ENCODE measurements at regions not wholly inside any gene's neighbourhood (a gene's known extent, or its start where the extent isn't known, plus 50 kb on each side); places are given as distances from the start of the nearest gene placed in this dataset.
"Not testable (repeated sequence)": the region's sequence is repeated elsewhere in the genome, so short reads cannot be mapped to it uniquely, and the experiment has no call there.

DNA sequence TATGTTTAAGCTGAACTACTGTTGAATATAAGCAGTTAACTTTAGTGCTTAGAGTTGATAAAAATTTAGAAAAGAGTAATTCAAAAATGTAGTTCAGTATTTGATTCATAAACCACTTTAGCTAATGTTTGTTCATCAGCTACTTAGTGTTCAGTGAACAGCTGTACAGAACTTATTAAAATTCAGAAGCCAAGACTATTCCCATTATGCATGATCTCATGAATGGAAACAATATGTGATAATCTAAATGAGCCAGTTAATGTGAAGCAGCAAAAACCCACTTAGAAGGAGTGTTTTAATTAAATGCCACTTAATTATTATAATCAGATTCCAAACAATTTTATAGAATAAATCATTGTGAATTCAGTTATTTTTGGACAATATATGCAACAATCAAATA, 92.9 kb upstream of the NEGR1 start:
- Histone ChIP-seq H3K79me2 (ENCODE audit: insufficient read depth, low read length) (no peaks in the 10 kb centered on the region), H4K20me1 (ENCODE audit: insufficient read depth, low read length) (no peaks in the 10 kb centered on the region), H3K27me3 (ENCODE audit: control insufficient read depth in 2 of 2, insufficient read depth in 2 of 2, low read length in 2 of 2) (no peaks in the 10 kb centered on the region), H3K9ac (ENCODE audit: insufficient read depth, low read length, poor library complexity, severe bottlenecking) (no peak overlapping the region), H2AFZ (ENCODE audit: insufficient read depth, low read depth, low read length, poor library complexity, severe bottlenecking) (no peak overlapping the region), H3K4me1 (ENCODE audit: control insufficient read depth in 1 of 2, insufficient read depth in 2 of 2, low read length in 2 of 2) (no peaks in the 10 kb centered on the region), H3K27ac (ENCODE audit: low read depth in 1 of 2, low read length in 2 of 2) (no peak overlapping the region), H3K9me3 (replicated peaks in 1 of 2; ENCODE audit: control insufficient read depth in 1 of 2, insufficient read depth in 1 of 2, low read length in 2 of 2) (peaks cover 0 to 6% of the 10 kb centered on the region in 2 donors), H3K4me2 (replicated peaks; ENCODE audit: extremely low read depth, low read length, poor library complexity, severe bottlenecking) (no peak overlapping the region), H3K4me3 (replicated peaks in 1 of 3; ENCODE audit: low read depth in 2 of 3, low read length in 3 of 3) (no peak overlapping the region), H3K36me3 (replicated peaks in 1 of 2; ENCODE audit: control insufficient read depth in 1 of 2, insufficient read depth in 2 of 2, low read length in 2 of 2) (no peaks in the 10 kb centered on the region)
- intact Hi-C loops (cut with micrococcal nuclease) = no loop called here
- Mint-ChIP-seq H3K36me3 (peaks cover 0 to 3% of the 10 kb centered on the region in 2 donors), H3K4me3 (no peak overlapping the region), H3K27me3 (ENCODE audit: low read depth in 3 of 3) (peaks cover 0 to 4% (median 0%) of the 10 kb centered on the region in 3 donors), H3K4me1 (no peaks in the 10 kb centered on the region), H3K27ac (no peak overlapping the region), H3K9me3 (peaks cover 0 to 11% (median 7%) of the 10 kb centered on the region in 7 donors)
- no peak for TF ChIP-seq CTCF (IDR thresholded peaks at IDR 0.05)
- DNase-seq = no peak

DNA sequence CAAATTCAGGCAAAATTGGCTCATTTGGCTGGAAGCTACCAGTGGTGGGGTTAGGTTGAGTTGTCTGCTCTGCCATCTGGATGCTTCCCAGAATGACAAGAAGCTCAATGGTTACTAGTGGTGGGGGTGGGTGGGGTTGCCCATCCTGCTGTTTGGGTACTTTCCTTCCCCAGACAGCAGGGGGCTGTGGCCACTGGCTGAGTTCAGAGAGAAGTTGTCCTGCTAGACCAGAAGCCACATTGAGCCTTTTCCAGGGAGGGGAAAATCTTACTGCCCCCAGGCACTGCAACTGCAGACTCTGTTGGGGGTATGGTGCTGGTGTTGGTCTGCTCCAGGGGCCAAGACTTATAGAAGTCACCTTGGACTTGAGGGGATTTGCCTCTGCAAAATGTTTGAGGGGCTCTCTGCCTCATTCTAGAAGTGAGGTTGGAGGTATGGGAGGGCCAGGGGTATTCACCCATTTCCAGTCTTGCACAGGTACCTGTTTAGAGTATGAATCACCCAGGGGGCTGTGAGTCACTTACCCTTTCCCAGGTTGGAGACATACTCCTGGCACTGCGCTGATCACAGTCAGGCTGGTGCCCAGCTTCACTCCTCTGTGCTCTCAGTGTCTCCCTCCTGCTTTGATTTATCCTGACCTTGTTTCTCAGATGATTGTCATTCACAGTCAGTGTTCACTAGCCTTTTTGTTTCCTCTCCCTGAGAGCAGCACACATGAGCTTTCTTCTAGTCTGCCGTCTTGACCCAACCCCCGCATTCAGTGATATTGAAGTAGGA, 89.1 kb upstream of the NEGR1 start:
- H3K4me1 ChIP-seq (ENCODE audit: control insufficient read depth in 1 of 2, insufficient read depth in 2 of 2, low read length in 2 of 2) = peaks cover 2 to 4% of the 10 kb centered on the region in 2 donors
- peaks cover 3 to 5% of the 10 kb centered on the region in 2 donors for H3K36me3 Mint-ChIP-seq
- H3K4me3 ChIP-seq (replicated peaks in 1 of 3; ENCODE audit: low read depth in 2 of 3, low read length in 3 of 3) = no peak overlapping the region
- no peak overlapping the region for H3K9ac ChIP-seq (ENCODE audit: insufficient read depth, low read length, poor library complexity, severe bottlenecking)
- DNase-seq = no peak
- H3K4me3 Mint-ChIP-seq = no peak overlapping the region
- 89% methylated on average over 1 of the region's 3 CpGs for WGBS (ENCODE audit: insufficient coverage)
- no peak overlapping the region for H3K4me2 ChIP-seq (replicated peaks; ENCODE audit: extremely low read depth, low read length, poor library complexity, severe bottlenecking)
- no peaks in the 10 kb centered on the region for H3K79me2 ChIP-seq (ENCODE audit: insufficient read depth, low read length)
- peaks cover 0 to 4% (median 0%) of the 10 kb centered on the region in 7 donors for H3K9me3 Mint-ChIP-seq
- no peaks in the 10 kb centered on the region for H3K36me3 ChIP-seq (replicated peaks in 1 of 2; ENCODE audit: control insufficient read depth in 1 of 2, insufficient read depth in 2 of 2, low read length in 2 of 2)
- H3K4me1 Mint-ChIP-seq = peaks cover 13% of the 10 kb centered on the region
- no peaks in the 10 kb centered on the region for H4K20me1 ChIP-seq (ENCODE audit: insufficient read depth, low read length)
- H3K27ac Mint-ChIP-seq = no peak overlapping the region
- intact Hi-C loops (cut with micrococcal nuclease) = no loop called here
- TF ChIP-seq CTCF (IDR thresholded peaks at IDR 0.05) = no peak
- no peak overlapping the region for H2AFZ ChIP-seq (ENCODE audit: insufficient read depth, low read depth, low read length, poor library complexity, severe bottlenecking)
- no peaks in the 10 kb centered on the region for H3K27me3 ChIP-seq (ENCODE audit: control insufficient read depth in 2 of 2, insufficient read depth in 2 of 2, low read length in 2 of 2)
- H3K9me3 ChIP-seq (replicated peaks in 1 of 2; ENCODE audit: control insufficient read depth in 1 of 2, insufficient read depth in 1 of 2, low read length in 2 of 2) = no peaks in the 10 kb centered on the region
- peaks cover 0 to 4% (median 0%) of the 10 kb centered on the region in 3 donors for H3K27me3 Mint-ChIP-seq (ENCODE audit: low read depth in 3 of 3)
- H3K27ac ChIP-seq (ENCODE audit: low read depth in 1 of 2, low read length in 2 of 2) = no peak overlapping the region

GRCh38 chr1:72370836-72371235, 88.5 kb upstream of the NEGR1 start:
- H3K9ac ChIP-seq (ENCODE audit: insufficient read depth, low read length, poor library complexity, severe bottlenecking); H3K4me3 ChIP-seq (replicated peaks in 1 of 3; ENCODE audit: low read depth in 2 of 3, low read length in 3 of 3); H3K9me3 Mint-ChIP-seq; H3K27ac Mint-ChIP-seq; H2AFZ ChIP-seq (ENCODE audit: insufficient read depth, low read depth, low read length, poor library complexity, severe bottlenecking); intact Hi-C loops (cut with micrococcal nuclease); H3K9me3 ChIP-seq (replicated peaks in 1 of 2; ENCODE audit: control insufficient read depth in 1 of 2, insufficient read depth in 1 of 2, low read length in 2 of 2); DNase-seq; H3K36me3 ChIP-seq (replicated peaks in 1 of 2; ENCODE audit: control insufficient read depth in 1 of 2, insufficient read depth in 2 of 2, low read length in 2 of 2); H3K4me3 Mint-ChIP-seq; H3K4me2 ChIP-seq (replicated peaks; ENCODE audit: extremely low read depth, low read length, poor library complexity, severe bottlenecking); H3K79me2 ChIP-seq (ENCODE audit: insufficient read depth, low read length); H3K27ac ChIP-seq (ENCODE audit: low read depth in 1 of 2, low read length in 2 of 2); H3K27me3 ChIP-seq (ENCODE audit: control insufficient read depth in 2 of 2, insufficient read depth in 2 of 2, low read length in 2 of 2); H3K27me3 Mint-ChIP-seq (ENCODE audit: low read depth in 3 of 3); H4K20me1 ChIP-seq (ENCODE audit: insufficient read depth, low read length); H3K36me3 Mint-ChIP-seq: not testable (repeated sequence)
- WGBS (ENCODE audit: insufficient coverage) = 100% methylated on average over 2 of the region's 3 CpGs
- peaks cover 7 to 10% of the 10 kb centered on the region in 2 donors for H3K4me1 ChIP-seq (ENCODE audit: control insufficient read depth in 1 of 2, insufficient read depth in 2 of 2, low read length in 2 of 2)
- H3K4me1 Mint-ChIP-seq = peaks cover 19% of the 10 kb centered on the region
